SK-N-SH treated with all-trans-retinoic acid at 6 μM for 48 hours (cell line): ENCODE measurements at regions not wholly inside any gene's neighbourhood (a gene's known extent, or its start where the extent isn't known, plus 50 kb on each side); places are given as distances from the start of the nearest gene placed in this dataset.

Source experiments
- ATAC-seq: fragments of 200-7000 bp; cut with Tn5 transposase; 3 replicates; pipeline ENCODE4 v1.9.1; 2020; ENCODE audit warnings: mild to moderate bottlenecking, moderate library complexity
- ARNTL ChIP-seq: fragments of 450-650 bp; formaldehyde crosslinking; IDR thresholded peaks from 2 replicates; pipeline ENCODE4 v1.5.0; 2020; ENCODE audit warnings: low read depth, mild to moderate bottlenecking, moderate library complexity, borderline replicate concordance
- BACH2 ChIP-seq: fragments of 250-450 bp; sonication (Bioruptor Pico); IDR thresholded peaks from 2 replicates; pipeline ENCODE4 v1.9.0; 2021; ENCODE audit warnings: mild to moderate bottlenecking, borderline replicate concordance
- CSDC2 ChIP-seq: fragments of 250-450 bp; sonication (Bioruptor Pico); IDR thresholded peaks from 2 replicates; pipeline ENCODE4 v1.5.0; 2020; ENCODE audit warnings: mild to moderate bottlenecking, moderate library complexity
- GLIS3 ChIP-seq: fragments of 250-450 bp; sonication (Bioruptor Pico); IDR thresholded peaks from 2 replicates; pipeline ENCODE4 v1.5.0; 2020; ENCODE audit warnings: mild to moderate bottlenecking, moderate library complexity
- ISL1 ChIP-seq: fragments of 250-450 bp; sonication (Bioruptor Pico); IDR thresholded peaks from 2 replicates; pipeline ENCODE4 v2.1.2; 2022; ENCODE audit warnings: mild to moderate bottlenecking, moderate library complexity
- PATZ1 ChIP-seq: fragments of 250-450 bp; sonication (Bioruptor Pico); IDR thresholded peaks from 2 replicates; pipeline ENCODE4 v1.8.0; 2020; ENCODE audit warnings: mild to moderate bottlenecking, moderate library complexity, borderline replicate concordance
- RARB ChIP-seq: fragments of 250-450 bp; sonication (Bioruptor Pico); IDR thresholded peaks from 2 replicates; pipeline ENCODE4 v1.8.0; 2021; ENCODE audit warnings: mild to moderate bottlenecking, moderate library complexity
- SNAI2 ChIP-seq: fragments of 250-450 bp; sonication (Bioruptor Pico); IDR thresholded peaks from 2 replicates; pipeline ENCODE4 v1.5.0; 2020; ENCODE audit warnings: mild to moderate bottlenecking, moderate library complexity
- TCF4 ChIP-seq: fragments of 250-450 bp; sonication (Bioruptor Pico); IDR thresholded peaks from 2 replicates; pipeline ENCODE4 v1.8.0; 2021; ENCODE audit warnings: mild to moderate bottlenecking, moderate library complexity, borderline replicate concordance
- TOX ChIP-seq: fragments of 250-450 bp; sonication (Bioruptor Pico); IDR thresholded peaks from 2 replicates; pipeline ENCODE4 v1.8.0; 2021; ENCODE audit warnings: mild to moderate bottlenecking, moderate library complexity, borderline replicate concordance
- ZC3H10 ChIP-seq: fragments of 250-450 bp; sonication (Bioruptor Pico); IDR thresholded peaks from 2 replicates; pipeline ENCODE4 v1.5.1; 2021; ENCODE audit warnings: mild to moderate bottlenecking, moderate library complexity
- ZFP3 ChIP-seq: fragments of 250-450 bp; sonication (Bioruptor Pico); IDR thresholded peaks from 2 replicates; pipeline ENCODE4 v1.5.0; 2020; ENCODE audit warnings: mild to moderate bottlenecking, moderate library complexity
- ZFP30 ChIP-seq: fragments of 450-650 bp; formaldehyde crosslinking; IDR thresholded peaks from 2 replicates; pipeline ENCODE4 v1.5.0; 2022; ENCODE audit warnings: mild to moderate bottlenecking, moderate library complexity
- ZNF70 ChIP-seq: fragments of 450-650 bp; formaldehyde crosslinking; IDR thresholded peaks from 2 replicates; pipeline ENCODE4 v1.5.0; 2020; ENCODE audit warnings: mild to moderate bottlenecking, moderate library complexity
- ZNF8 ChIP-seq: fragments of 450-650 bp; formaldehyde crosslinking; IDR thresholded peaks from 2 replicates; pipeline ENCODE4 v1.5.0; 2020; ENCODE audit warnings: mild to moderate bottlenecking, moderate library complexity
- TF ChIP-seq, protein P1 (sequence below): fragments of 250-450 bp; sonication (Bioruptor Pico); IDR thresholded peaks from 2 replicates; pipeline ENCODE4 v1.5.1; 2020; ENCODE audit warnings: low read depth, mild to moderate bottlenecking, moderate library complexity
- TF ChIP-seq, protein P2 (sequence below): fragments of 250-450 bp; sonication (Bioruptor Pico); IDR thresholded peaks from 2 replicates; pipeline ENCODE4 v1.5.0; 2020; ENCODE audit warnings: mild to moderate bottlenecking, moderate library complexity
- TF ChIP-seq, protein P3 (sequence below): fragments of 250-450 bp; sonication (Bioruptor Pico); IDR thresholded peaks from 2 replicates; pipeline ENCODE4 v1.5.1; 2021; ENCODE audit warnings: mild to moderate bottlenecking, moderate library complexity
- TF ChIP-seq, protein P4 (sequence below): fragments of 250-450 bp; sonication (Bioruptor Pico); IDR thresholded peaks from 2 replicates; pipeline ENCODE4 v1.8.0; 2021; ENCODE audit warnings: low read depth, mild to moderate bottlenecking, moderate library complexity, borderline replicate concordance

GRCh38 chr2:43018179-43019024 is 208.0 kb downstream of the ZFP36L2 start:
- no peak for ATAC-seq
- TF ChIP-seq, protein P1, sequence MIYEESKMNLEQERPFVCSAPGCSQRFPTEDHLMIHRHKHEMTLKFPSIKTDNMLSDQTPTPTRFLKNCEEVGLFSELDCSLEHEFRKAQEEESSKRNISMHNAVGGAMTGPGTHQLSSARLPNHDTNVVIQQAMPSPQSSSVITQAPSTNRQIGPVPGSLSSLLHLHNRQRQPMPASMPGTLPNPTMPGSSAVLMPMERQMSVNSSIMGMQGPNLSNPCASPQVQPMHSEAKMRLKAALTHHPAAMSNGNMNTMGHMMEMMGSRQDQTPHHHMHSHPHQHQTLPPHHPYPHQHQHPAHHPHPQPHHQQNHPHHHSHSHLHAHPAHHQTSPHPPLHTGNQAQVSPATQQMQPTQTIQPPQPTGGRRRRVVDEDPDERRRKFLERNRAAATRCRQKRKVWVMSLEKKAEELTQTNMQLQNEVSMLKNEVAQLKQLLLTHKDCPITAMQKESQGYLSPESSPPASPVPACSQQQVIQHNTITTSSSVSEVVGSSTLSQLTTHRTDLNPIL (CRISPR knock-in tag) = no peak
- TF ChIP-seq ZFP3 (CRISPR knock-in tag) = no peak
- TF ChIP-seq PATZ1 (CRISPR knock-in tag) = no peak
- TF ChIP-seq, protein P2, sequence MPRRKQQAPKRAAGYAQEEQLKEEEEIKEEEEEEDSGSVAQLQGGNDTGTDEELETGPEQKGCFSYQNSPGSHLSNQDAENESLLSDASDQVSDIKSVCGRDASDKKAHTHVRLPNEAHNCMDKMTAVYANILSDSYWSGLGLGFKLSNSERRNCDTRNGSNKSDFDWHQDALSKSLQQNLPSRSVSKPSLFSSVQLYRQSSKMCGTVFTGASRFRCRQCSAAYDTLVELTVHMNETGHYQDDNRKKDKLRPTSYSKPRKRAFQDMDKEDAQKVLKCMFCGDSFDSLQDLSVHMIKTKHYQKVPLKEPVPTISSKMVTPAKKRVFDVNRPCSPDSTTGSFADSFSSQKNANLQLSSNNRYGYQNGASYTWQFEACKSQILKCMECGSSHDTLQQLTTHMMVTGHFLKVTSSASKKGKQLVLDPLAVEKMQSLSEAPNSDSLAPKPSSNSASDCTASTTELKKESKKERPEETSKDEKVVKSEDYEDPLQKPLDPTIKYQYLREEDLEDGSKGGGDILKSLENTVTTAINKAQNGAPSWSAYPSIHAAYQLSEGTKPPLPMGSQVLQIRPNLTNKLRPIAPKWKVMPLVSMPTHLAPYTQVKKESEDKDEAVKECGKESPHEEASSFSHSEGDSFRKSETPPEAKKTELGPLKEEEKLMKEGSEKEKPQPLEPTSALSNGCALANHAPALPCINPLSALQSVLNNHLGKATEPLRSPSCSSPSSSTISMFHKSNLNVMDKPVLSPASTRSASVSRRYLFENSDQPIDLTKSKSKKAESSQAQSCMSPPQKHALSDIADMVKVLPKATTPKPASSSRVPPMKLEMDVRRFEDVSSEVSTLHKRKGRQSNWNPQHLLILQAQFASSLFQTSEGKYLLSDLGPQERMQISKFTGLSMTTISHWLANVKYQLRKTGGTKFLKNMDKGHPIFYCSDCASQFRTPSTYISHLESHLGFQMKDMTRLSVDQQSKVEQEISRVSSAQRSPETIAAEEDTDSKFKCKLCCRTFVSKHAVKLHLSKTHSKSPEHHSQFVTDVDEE (CRISPR knock-in tag) = no peak

GRCh38 chr2:43013821-43014345 is 212.5 kb downstream of the ZFP36L2 start:
- TF ChIP-seq ZFP3 (CRISPR knock-in tag) = no peak
- TF ChIP-seq ZC3H10 (CRISPR knock-in tag) = no peak
- no peak for TF ChIP-seq ZNF8 (CRISPR knock-in tag)
- no peak for TF ChIP-seq ZFP30 (CRISPR knock-in tag)
- no peak for TF ChIP-seq TCF4
- TF ChIP-seq ZNF70 (CRISPR knock-in tag) = no peak
- TF ChIP-seq, protein P3, sequence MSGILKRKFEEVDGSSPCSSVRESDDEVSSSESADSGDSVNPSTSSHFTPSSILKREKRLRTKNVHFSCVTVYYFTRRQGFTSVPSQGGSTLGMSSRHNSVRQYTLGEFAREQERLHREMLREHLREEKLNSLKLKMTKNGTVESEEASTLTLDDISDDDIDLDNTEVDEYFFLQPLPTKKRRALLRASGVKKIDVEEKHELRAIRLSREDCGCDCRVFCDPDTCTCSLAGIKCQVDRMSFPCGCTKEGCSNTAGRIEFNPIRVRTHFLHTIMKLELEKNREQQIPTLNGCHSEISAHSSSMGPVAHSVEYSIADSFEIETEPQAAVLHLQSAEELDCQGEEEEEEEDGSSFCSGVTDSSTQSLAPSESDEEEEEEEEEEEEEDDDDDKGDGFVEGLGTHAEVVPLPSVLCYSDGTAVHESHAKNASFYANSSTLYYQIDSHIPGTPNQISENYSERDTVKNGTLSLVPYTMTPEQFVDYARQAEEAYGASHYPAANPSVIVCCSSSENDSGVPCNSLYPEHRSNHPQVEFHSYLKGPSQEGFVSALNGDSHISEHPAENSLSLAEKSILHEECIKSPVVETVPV (CRISPR knock-in tag) = no peak
- TF ChIP-seq, all 23 proteins: peak for 0
- no peak for ATAC-seq

GRCh38 chr2:43012966-43013365 is 213.4 kb downstream of the ZFP36L2 start:
- no peak for ATAC-seq
- no peak for TF ChIP-seq GLIS3 (CRISPR knock-in tag)
- no peak for TF ChIP-seq BACH2 (CRISPR knock-in tag)
- no peak for TF ChIP-seq SNAI2
- TF ChIP-seq, protein P1 (CRISPR knock-in tag) = no peak
- no peak for TF ChIP-seq TOX (CRISPR knock-in tag)
- no peak for TF ChIP-seq ZFP3 (CRISPR knock-in tag)
- TF ChIP-seq, protein P4, sequence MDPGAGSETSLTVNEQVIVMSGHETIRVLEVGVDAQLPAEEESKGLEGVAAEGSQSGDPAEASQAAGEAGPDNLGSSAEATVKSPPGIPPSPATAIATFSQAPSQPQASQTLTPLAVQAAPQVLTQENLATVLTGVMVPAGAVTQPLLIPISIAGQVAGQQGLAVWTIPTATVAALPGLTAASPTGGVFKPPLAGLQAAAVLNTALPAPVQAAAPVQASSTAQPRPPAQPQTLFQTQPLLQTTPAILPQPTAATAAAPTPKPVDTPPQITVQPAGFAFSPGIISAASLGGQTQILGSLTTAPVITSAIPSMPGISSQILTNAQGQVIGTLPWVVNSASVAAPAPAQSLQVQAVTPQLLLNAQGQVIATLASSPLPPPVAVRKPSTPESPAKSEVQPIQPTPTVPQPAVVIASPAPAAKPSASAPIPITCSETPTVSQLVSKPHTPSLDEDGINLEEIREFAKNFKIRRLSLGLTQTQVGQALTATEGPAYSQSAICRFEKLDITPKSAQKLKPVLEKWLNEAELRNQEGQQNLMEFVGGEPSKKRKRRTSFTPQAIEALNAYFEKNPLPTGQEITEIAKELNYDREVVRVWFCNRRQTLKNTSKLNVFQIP = no peak
- no peak for TF ChIP-seq ISL1 (CRISPR knock-in tag)
- TF ChIP-seq, all 23 proteins: peak for 0

DNA sequence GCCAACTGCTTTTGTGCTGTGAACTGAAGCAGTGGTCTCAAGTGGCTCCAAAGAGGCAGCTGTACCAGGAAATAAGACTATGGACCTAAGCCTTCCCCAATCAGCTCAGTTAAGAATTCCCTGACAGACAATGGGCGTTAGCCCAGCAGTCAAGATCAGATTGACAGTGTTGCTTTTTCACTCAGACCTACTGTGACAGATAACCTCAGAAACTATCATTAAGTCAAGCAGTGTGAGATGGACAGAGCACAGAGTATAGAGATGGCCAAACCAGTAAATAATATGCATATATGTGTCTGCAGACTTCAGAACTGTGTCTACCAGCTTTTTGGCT is 215.3 kb downstream of the ZFP36L2 start:
- ATAC-seq = no peak
- TF ChIP-seq PATZ1 (CRISPR knock-in tag) (no peak), ARNTL (CRISPR knock-in tag) (no peak), GLIS3 (CRISPR knock-in tag) (no peak), TOX (CRISPR knock-in tag) (no peak), ZNF8 (CRISPR knock-in tag) (no peak), ZFP30 (CRISPR knock-in tag) (no peak), RARB (CRISPR knock-in tag) (no peak), CSDC2 (no peak), ZFP3 (CRISPR knock-in tag) (no peak), ISL1 (CRISPR knock-in tag) (no peak), SNAI2 (no peak)
